ENCODE measurements at regions not wholly inside any gene's neighbourhood (a gene's known extent, or its start where the extent isn't known, plus 50 kb on each side); places are given as distances from the start of the nearest gene placed in this dataset.

GRCh38 chr4:123325241-123325681 is 71.3 kb upstream of the SPRY1 start:
- TF ChIP-seq, protein P1, sequence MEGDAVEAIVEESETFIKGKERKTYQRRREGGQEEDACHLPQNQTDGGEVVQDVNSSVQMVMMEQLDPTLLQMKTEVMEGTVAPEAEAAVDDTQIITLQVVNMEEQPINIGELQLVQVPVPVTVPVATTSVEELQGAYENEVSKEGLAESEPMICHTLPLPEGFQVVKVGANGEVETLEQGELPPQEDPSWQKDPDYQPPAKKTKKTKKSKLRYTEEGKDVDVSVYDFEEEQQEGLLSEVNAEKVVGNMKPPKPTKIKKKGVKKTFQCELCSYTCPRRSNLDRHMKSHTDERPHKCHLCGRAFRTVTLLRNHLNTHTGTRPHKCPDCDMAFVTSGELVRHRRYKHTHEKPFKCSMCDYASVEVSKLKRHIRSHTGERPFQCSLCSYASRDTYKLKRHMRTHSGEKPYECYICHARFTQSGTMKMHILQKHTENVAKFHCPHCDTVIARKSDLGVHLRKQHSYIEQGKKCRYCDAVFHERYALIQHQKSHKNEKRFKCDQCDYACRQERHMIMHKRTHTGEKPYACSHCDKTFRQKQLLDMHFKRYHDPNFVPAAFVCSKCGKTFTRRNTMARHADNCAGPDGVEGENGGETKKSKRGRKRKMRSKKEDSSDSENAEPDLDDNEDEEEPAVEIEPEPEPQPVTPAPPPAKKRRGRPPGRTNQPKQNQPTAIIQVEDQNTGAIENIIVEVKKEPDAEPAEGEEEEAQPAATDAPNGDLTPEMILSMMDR (IDR thresholded peaks at IDR 0.05; ENCODE audit: poor library complexity, severe bottlenecking), result no peak
- TF ChIP-seq RAD21 (conservative IDR thresholded peaks at IDR 0.05) (no peak), POLR2AphosphoS5 (IDR thresholded peaks at IDR 0.05) (no peak), MXI1 (conservative IDR thresholded peaks at IDR 0.05; ENCODE audit: poor library complexity, severe bottlenecking) (no peak), TAF1 (IDR thresholded peaks at IDR 0.05; ENCODE audit: low read depth) (no peak), EP300 (conservative IDR thresholded peaks at IDR 0.05; ENCODE audit: poor library complexity, severe bottlenecking) (no peak)
- TF ChIP-seq, protein P2, sequence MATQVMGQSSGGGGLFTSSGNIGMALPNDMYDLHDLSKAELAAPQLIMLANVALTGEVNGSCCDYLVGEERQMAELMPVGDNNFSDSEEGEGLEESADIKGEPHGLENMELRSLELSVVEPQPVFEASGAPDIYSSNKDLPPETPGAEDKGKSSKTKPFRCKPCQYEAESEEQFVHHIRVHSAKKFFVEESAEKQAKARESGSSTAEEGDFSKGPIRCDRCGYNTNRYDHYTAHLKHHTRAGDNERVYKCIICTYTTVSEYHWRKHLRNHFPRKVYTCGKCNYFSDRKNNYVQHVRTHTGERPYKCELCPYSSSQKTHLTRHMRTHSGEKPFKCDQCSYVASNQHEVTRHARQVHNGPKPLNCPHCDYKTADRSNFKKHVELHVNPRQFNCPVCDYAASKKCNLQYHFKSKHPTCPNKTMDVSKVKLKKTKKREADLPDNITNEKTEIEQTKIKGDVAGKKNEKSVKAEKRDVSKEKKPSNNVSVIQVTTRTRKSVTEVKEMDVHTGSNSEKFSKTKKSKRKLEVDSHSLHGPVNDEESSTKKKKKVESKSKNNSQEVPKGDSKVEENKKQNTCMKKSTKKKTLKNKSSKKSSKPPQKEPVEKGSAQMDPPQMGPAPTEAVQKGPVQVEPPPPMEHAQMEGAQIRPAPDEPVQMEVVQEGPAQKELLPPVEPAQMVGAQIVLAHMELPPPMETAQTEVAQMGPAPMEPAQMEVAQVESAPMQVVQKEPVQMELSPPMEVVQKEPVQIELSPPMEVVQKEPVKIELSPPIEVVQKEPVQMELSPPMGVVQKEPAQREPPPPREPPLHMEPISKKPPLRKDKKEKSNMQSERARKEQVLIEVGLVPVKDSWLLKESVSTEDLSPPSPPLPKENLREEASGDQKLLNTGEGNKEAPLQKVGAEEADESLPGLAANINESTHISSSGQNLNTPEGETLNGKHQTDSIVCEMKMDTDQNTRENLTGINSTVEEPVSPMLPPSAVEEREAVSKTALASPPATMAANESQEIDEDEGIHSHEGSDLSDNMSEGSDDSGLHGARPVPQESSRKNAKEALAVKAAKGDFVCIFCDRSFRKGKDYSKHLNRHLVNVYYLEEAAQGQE (IDR thresholded peaks at IDR 0.05; ENCODE audit: borderline replicate concordance), result no peak
